H9 (cell line): ENCODE measurements at regions not wholly inside any gene's neighbourhood (a gene's known extent, or its start where the extent isn't known, plus 50 kb on each side); places are given as distances from the start of the nearest gene placed in this dataset.

Experiments used
- DNase-seq: peaks from one replicate; pipeline ENCODE4 v3.0.0-alpha.2; 2017
- H2AFZ ChIP-seq: one replicate; pipeline ENCODE4 v1.6.1; 2013; ENCODE audit warnings: mild to moderate bottlenecking, low read length, control low read depth, moderate library complexity
- H2AK5ac ChIP-seq: 2 replicates; pipeline ENCODE4 v1.6.1; 2013; ENCODE audit warnings: low read length, control low read depth, mixed read lengths; ENCODE audit not compliant: insufficient read length
- H2BK120ac ChIP-seq: one replicate; pipeline ENCODE4 v1.6.1; 2013; ENCODE audit warnings: low read depth, mild to moderate bottlenecking, low read length, control low read depth, inconsistent platforms; ENCODE audit not compliant: poor library complexity, severe bottlenecking
- H2BK12ac ChIP-seq: 2 replicates; pipeline ENCODE4 v1.6.1; 2013; ENCODE audit warnings: low read length, control low read depth, mixed read lengths, low read depth; ENCODE audit not compliant: insufficient read length
- H2BK15ac ChIP-seq: 2 replicates; pipeline ENCODE4 v1.6.1; 2013; ENCODE audit warnings: low read depth, low read length, control low read depth
- H2BK20ac ChIP-seq: one replicate; pipeline ENCODE4 v1.6.1; 2013; ENCODE audit warnings: low read depth, mild to moderate bottlenecking, low read length, control low read depth, inconsistent platforms; ENCODE audit not compliant: poor library complexity, severe bottlenecking
- H2BK5ac ChIP-seq: 2 replicates; pipeline ENCODE4 v1.6.1; 2013; ENCODE audit warnings: low read length, control low read depth, mixed read lengths; ENCODE audit not compliant: insufficient read length
- H3K14ac ChIP-seq: 2 replicates; pipeline ENCODE4 v1.6.1; 2013; ENCODE audit warnings: low read length, control low read depth; ENCODE audit not compliant: insufficient read depth
- H3K18ac ChIP-seq: 2 replicates; pipeline ENCODE4 v1.6.1; 2013; ENCODE audit warnings: low read depth, mild to moderate bottlenecking, mixed read lengths, low read length, control low read depth; ENCODE audit not compliant: insufficient read length
- H3K23ac ChIP-seq: 2 replicates; pipeline ENCODE4 v1.6.1; 2013; ENCODE audit warnings: low read length, control low read depth, mixed read lengths, low read depth; ENCODE audit not compliant: insufficient read length
- H3K23me2 ChIP-seq: 2 replicates; pipeline ENCODE4 v1.6.1; 2013; ENCODE audit warnings: low read depth, mild to moderate bottlenecking, mixed read lengths, low read length, control low read depth; ENCODE audit not compliant: insufficient read length, poor library complexity, severe bottlenecking
- H3K27ac ChIP-seq: 2 replicates; pipeline ENCODE4 v1.5.1; 2013; ENCODE audit warnings: low read length, control low read depth, mixed read lengths, low read depth; ENCODE audit not compliant: insufficient read length
- H3K27me3 ChIP-seq: 2 replicates; pipeline ENCODE4 v1.6.1; 2013; ENCODE audit warnings: low read length, control low read depth, inconsistent platforms; ENCODE audit not compliant: insufficient read depth
- H3K4ac ChIP-seq: 2 replicates; pipeline ENCODE4 v1.6.1; 2013; ENCODE audit warnings: low read depth, mild to moderate bottlenecking, control low read depth, inconsistent platforms, low read length, moderate library complexity
- H3K4me1 ChIP-seq: 2 replicates; pipeline ENCODE4 v1.6.1; 2013; ENCODE audit warnings: low read length, control low read depth, inconsistent platforms; ENCODE audit not compliant: insufficient read depth
- H3K4me2 ChIP-seq: 2 replicates; pipeline ENCODE4 v1.6.1; 2013; ENCODE audit warnings: low read length, control low read depth, mixed read lengths; ENCODE audit not compliant: insufficient read length, insufficient read depth
- H3K56ac ChIP-seq: 2 replicates; pipeline ENCODE4 v1.6.1; 2013; ENCODE audit warnings: low read depth, mild to moderate bottlenecking, mixed read lengths, low read length, control low read depth; ENCODE audit not compliant: insufficient read length
- H3K79me1 ChIP-seq: 2 replicates; pipeline ENCODE4 v1.6.1; 2013; ENCODE audit warnings: low read depth, mild to moderate bottlenecking, moderate library complexity, low read length, control low read depth, inconsistent platforms; ENCODE audit not compliant: insufficient read depth, poor library complexity, severe bottlenecking
- H3K79me2 ChIP-seq: 2 replicates; pipeline ENCODE4 v1.6.1; 2013; ENCODE audit warnings: low read length, control low read depth, inconsistent platforms; ENCODE audit not compliant: insufficient read depth
- H3K9ac ChIP-seq: 2 replicates; pipeline ENCODE4 v1.6.1; 2013; ENCODE audit warnings: low read length, control low read depth, mixed read lengths; ENCODE audit not compliant: insufficient read length; ENCODE audit errors: extremely low read depth
- H3K9me3 ChIP-seq: one replicate; pipeline ENCODE4 v1.6.1; 2013; ENCODE audit warnings: low read depth, low read length, inconsistent platforms; ENCODE audit not compliant: control insufficient read depth
- H3T11ph ChIP-seq: one replicate; pipeline ENCODE4 v1.6.1; 2013; ENCODE audit warnings: mild to moderate bottlenecking, low read length, control low read depth, inconsistent platforms
- H4K20me1 ChIP-seq: one replicate; pipeline ENCODE4 v1.6.1; 2013; ENCODE audit not compliant: control insufficient read depth, insufficient read length, insufficient read depth
- H4K5ac ChIP-seq: 2 replicates; pipeline ENCODE4 v1.6.1; 2013; ENCODE audit warnings: low read depth, mild to moderate bottlenecking, mixed read lengths, low read length, control low read depth; ENCODE audit not compliant: insufficient read length
- H4K8ac ChIP-seq: replicated peaks from 2 replicates; pipeline ENCODE4 v1.6.1; 2013; ENCODE audit warnings: low read length, control low read depth, mixed read lengths, low read depth; ENCODE audit not compliant: insufficient read length
- H4K91ac ChIP-seq: 2 replicates; pipeline ENCODE4 v1.6.1; 2013; ENCODE audit warnings: low read depth, mild to moderate bottlenecking, moderate library complexity, mixed read lengths, low read length, control low read depth; ENCODE audit not compliant: insufficient read length
- H3K27ac Mint-ChIP-seq, 3 experiments: 2 replicates in 2 of 3; 3 replicates in 1 of 3; pipeline ENCODE4 v1.8.0; 2020 to 2021; ENCODE audit warnings: mixed read lengths in 3 of 3, mild to moderate bottlenecking in 1 of 3, moderate library complexity in 1 of 3
- H3K27me3 Mint-ChIP-seq: 2 replicates; pipeline ENCODE4 v1.8.0; 2021; ENCODE audit warnings: low read depth, mild to moderate bottlenecking, moderate library complexity, mixed read lengths
- H3K36me3 Mint-ChIP-seq, 3 experiments: 2 replicates in 2 of 3; 3 replicates in 1 of 3; pipeline ENCODE4 v1.8.0; 2020 to 2021; ENCODE audit warnings: low read depth in 3 of 3, mixed read lengths in 3 of 3; ENCODE audit not compliant: insufficient read depth in 1 of 3
- H3K4me1 Mint-ChIP-seq, 2 experiments: 2 replicates each; pipeline ENCODE4 v1.8.0; 2020; ENCODE audit warnings: mixed read lengths in 2 of 2
- H3K4me3 Mint-ChIP-seq, 2 experiments: 2 replicates in 1 of 2; 3 replicates in 1 of 2; pipeline ENCODE4 v1.8.0; 2020 to 2021; ENCODE audit warnings: mild to moderate bottlenecking in 2 of 2, mixed read lengths in 2 of 2, moderate library complexity in 1 of 2
- H3K9me3 Mint-ChIP-seq, 2 experiments: 2 replicates in 1 of 2; 3 replicates in 1 of 2; pipeline ENCODE4 v1.8.0; 2020; ENCODE audit warnings: mild to moderate bottlenecking in 2 of 2, mixed read lengths in 2 of 2, moderate library complexity in 1 of 2
- CTCF ChIP-seq: fragments of 200-600 bp; sonication (generic); conservative IDR thresholded peaks from 3 replicates; pipeline ENCODE4 v1.8.0; 2021; ENCODE audit warnings: antibody characterized with exemption, mild to moderate bottlenecking
- WGBS: extraction: QIAGEN DNeasy Blood & Tissue Kit; methylation state at CpG from one replicate; pipeline ENCODE4 v1.1.7; 2013; ENCODE audit warnings: missing lambda C conversion rate, low lambda C conversion rate, mixed read lengths; ENCODE audit not compliant: insufficient read length; ENCODE audit errors: extremely low coverage; 5-methylcytosine and 5-hydroxymethylcytosine counted together

GRCh38 chr1:98216304-98216703 lies 295.5 kb upstream of the DPYD start:
- H3K4me1 Mint-ChIP-seq, result peaks cover 0 to 2% of the 10 kb centered on the region in 2 experiments; a peak in 2 of 4 replicates
- WGBS, result no CpG with 5 or more reads among the region's 5 CpGs
- no peak for TF ChIP-seq CTCF
- no peak overlapping the region for H2BK120ac ChIP-seq
- H3K79me1 ChIP-seq, result no peaks in the 10 kb centered on the region
- no peaks in the 10 kb centered on the region for H3K9me3 Mint-ChIP-seq
- H3K36me3 Mint-ChIP-seq, result no peaks in the 10 kb centered on the region
- no peak overlapping the region for H3K14ac ChIP-seq
- no peak overlapping the region for H3K56ac ChIP-seq
- H4K91ac ChIP-seq, result no peak overlapping the region
- no peak overlapping the region for H2BK20ac ChIP-seq
- no peak overlapping the region for H4K8ac ChIP-seq
- H3K79me2 ChIP-seq, result no peaks in the 10 kb centered on the region
- no peak overlapping the region for H2BK12ac ChIP-seq
- no peaks in the 10 kb centered on the region for H3K9me3 ChIP-seq
- H2BK15ac ChIP-seq, result no peak overlapping the region
- no peaks in the 10 kb centered on the region; the same call in 1 of the 2 replicates for H3K27me3 Mint-ChIP-seq
- no peak overlapping the region for H3K4ac ChIP-seq
- H3K4me3 Mint-ChIP-seq, result no peak overlapping the region
- no peak overlapping the region for H3K27ac ChIP-seq
- H3T11ph ChIP-seq, result no peak overlapping the region
- H2BK5ac ChIP-seq, result no peak overlapping the region
- no peak overlapping the region for H4K5ac ChIP-seq
- H3K27ac Mint-ChIP-seq, result no peak overlapping the region
- no peak overlapping the region for H3K18ac ChIP-seq
- H2AK5ac ChIP-seq, result no peak overlapping the region
- no peak overlapping the region for H3K23ac ChIP-seq
- no peak overlapping the region for H3K9ac ChIP-seq
- H3K27me3 ChIP-seq, result no peaks in the 10 kb centered on the region
- no peaks in the 10 kb centered on the region for H4K20me1 ChIP-seq
- H3K4me2 ChIP-seq, result no peak overlapping the region
- H2AFZ ChIP-seq, result no peak overlapping the region
- no peaks in the 10 kb centered on the region for H3K23me2 ChIP-seq
- no peak for DNase-seq
- no peaks in the 10 kb centered on the region for H3K4me1 ChIP-seq
